Right lobe of liver (tissue), 4 donors: ENCODE measurements at regions not wholly inside any gene's neighbourhood (a gene's known extent, or its start where the extent isn't known, plus 50 kb on each side); places are given as distances from the start of the nearest gene placed in this dataset.

Experiments
- CTCF ChIP-seq, 4 donors: fragments of 200-600 bp in 3 of 4; fragments of 450-650 bp in 1 of 4; IDR thresholded peaks; one replicate each; pipeline versions ENCODE4 v1.5.1 to v1.8.0; 2016 to 2022; ENCODE audit warnings: antibody characterized with exemption in 4 of 4, mild to moderate bottlenecking in 2 of 4
- POLR2A ChIP-seq: fragments of 450-650 bp; IDR thresholded peaks from one replicate; pipeline ENCODE4 v1.6.1; 2017; ENCODE audit warnings: antibody characterized with exemption, mild to moderate bottlenecking
- donor health status: DM: no; HTN: no; CAD: no.
- donor health status: DM: no; HTN: no; CAD: no.
- donor health status: DM: no; HTN: yes; CAD: no.

GRCh38 chr16:6374821-6375220 is 957.8 kb upstream of the RBFOX1 start:
- TF ChIP-seq CTCF (IDR thresholded peaks at IDR 0.05) = no peak
- TF ChIP-seq POLR2A = no peak
